Thyroid gland (tissue), 4 donors: ENCODE measurements at regions not wholly inside any gene's neighbourhood (a gene's known extent, or its start where the extent isn't known, plus 50 kb on each side); places are given as distances from the start of the nearest gene placed in this dataset.

ENCODE experiments used
- CTCF ChIP-seq, 6 experiments: fragments of 200-600 bp in 3 of 6; fragments of 450-650 bp in 3 of 6; sonication (generic) in 3 of 6; IDR thresholded peaks; one replicate each; pipeline ENCODE4 v1.5.1; 2016 to 2019; ENCODE audit warnings: antibody characterized with exemption in 6 of 6, mild to moderate bottlenecking in 2 of 6, inconsistent platforms in 1 of 6, moderate library complexity in 1 of 6
- POLR2A ChIP-seq, 2 donors: fragments of 450-650 bp; IDR thresholded peaks; one replicate each; pipeline ENCODE4 v1.6.1; 2017; ENCODE audit warnings: antibody characterized with exemption in 2 of 2, mild to moderate bottlenecking in 2 of 2, moderate library complexity in 1 of 2

- TF ChIP-seq CTCF (IDR thresholded peaks at IDR 0.05) (no peak), POLR2A (IDR thresholded peaks at IDR 0.05) (no peak)
Observed at GRCh38 chr4:147101678-147102077, 156.0 kb upstream of the TTC29 start.
